Psoas muscle (tissue), 7 donors: ENCODE measurements at regions not wholly inside any gene's neighbourhood (a gene's known extent, or its start where the extent isn't known, plus 50 kb on each side); places are given as distances from the start of the nearest gene placed in this dataset.

Experiments used
- ATAC-seq, 4 donors: fragments of 200-7000 bp; cut with Tn5 transposase; one replicate each; pipeline ENCODE4 v1.9.1; 2020; ENCODE audit warnings: moderate library complexity in 3 of 4, mild to moderate bottlenecking in 2 of 4
- DNase-seq, 2 donors: peaks; one replicate each; pipeline ENCODE4 v3.0.0-alpha.2; 2020
- H3K27ac ChIP-seq: fragments of 200-600 bp; one replicate; pipeline ENCODE4 v1.8.0; 2022
- H3K27me3 ChIP-seq, 3 donors: fragments of 200-600 bp in 1 of 3; one replicate each; pipeline versions ENCODE4 v1.6.1 to v1.8.0; 2013 to 2022; ENCODE audit warnings: low read length in 2 of 3, mild to moderate bottlenecking in 2 of 3, moderate library complexity in 1 of 3; ENCODE audit not compliant: insufficient read depth in 3 of 3
- H3K36me3 ChIP-seq, 2 donors: fragments of 200-600 bp in 1 of 2; one replicate each; pipeline versions ENCODE4 v1.6.1 to v1.8.0; 2013 to 2022; ENCODE audit warnings: low read depth in 1 of 2, mild to moderate bottlenecking in 1 of 2, moderate library complexity in 1 of 2; ENCODE audit not compliant: insufficient read depth in 1 of 2
- H3K4me1 ChIP-seq: fragments of 200-600 bp; one replicate; pipeline ENCODE4 v1.8.0; 2022
- H3K4me3 ChIP-seq: fragments of 200-600 bp; one replicate; pipeline ENCODE4 v1.8.0; 2022; ENCODE audit warnings: mild to moderate bottlenecking
- H3K9me3 ChIP-seq: fragments of 200-600 bp; one replicate; pipeline ENCODE4 v1.8.0; 2022
- WGBS, 3 donors: extraction: QIAGEN DNeasy Blood & Tissue Kit; methylation state at CpG; one replicate each; pipeline versions ENCODE4 v1.1.6 to v1.1.7; 2013; 5-methylcytosine and 5-hydroxymethylcytosine counted together
- intact Hi-C, 2 donors: fragments of 100-400 bp; cut with DNase I; formaldehyde crosslinking; loops; one replicate each; pipeline versions ENCODE4 v1.11.0 to v1.14.2; 2022
- TF ChIP-seq, protein P1 (sequence below): fragments of 200-600 bp; IDR thresholded peaks from one replicate; pipeline ENCODE4 v1.8.0; 2022; ENCODE audit warnings: antibody characterized with exemption
- donor health status: healthy with polysubstance abuse.
- donor health status: DM: no; HTN: no; CAD: no; lungs with moderate emphysema.
- donor health status: Bipolar disorder and iron deficiency.
- donor health status: healthy.
- donor health status: DM: yes; HTN: yes; CAD: no.
- donor health status: DM: no; HTN: no; CAD: no.
- donor health status: DM: yes; HTN: yes; CAD: no.

DNA sequence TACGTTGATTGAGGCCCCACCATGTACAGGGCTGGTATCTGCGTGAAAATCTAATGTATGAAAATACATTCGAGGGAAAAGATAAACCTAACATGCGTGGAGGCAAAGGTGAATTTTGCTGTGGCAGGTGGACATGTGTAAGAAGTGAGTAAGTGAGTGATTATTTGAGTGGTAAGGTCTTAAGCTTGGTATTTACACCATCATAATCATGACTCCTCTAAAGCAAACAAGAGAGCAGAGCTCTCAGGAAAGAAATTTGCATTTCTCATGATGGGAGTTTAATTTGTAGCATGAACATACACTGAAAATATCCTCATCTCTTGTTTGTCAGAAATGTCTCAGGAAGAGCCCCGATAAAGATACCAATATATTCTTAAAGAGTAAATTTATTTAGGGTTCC lies 260.6 kb downstream of the PSAT1 start:
- no peak for ATAC-seq
- H3K4me3 ChIP-seq, result no peak overlapping the region
- intact Hi-C loops, result no loop called here
- no peaks in the 10 kb centered on the region for H3K36me3 ChIP-seq
- no peaks in the 10 kb centered on the region for H3K27me3 ChIP-seq
- H3K4me1 ChIP-seq, result no peaks in the 10 kb centered on the region
- DNase-seq, result no peak
- H3K9me3 ChIP-seq, result no peaks in the 10 kb centered on the region
- TF ChIP-seq, protein P1, sequence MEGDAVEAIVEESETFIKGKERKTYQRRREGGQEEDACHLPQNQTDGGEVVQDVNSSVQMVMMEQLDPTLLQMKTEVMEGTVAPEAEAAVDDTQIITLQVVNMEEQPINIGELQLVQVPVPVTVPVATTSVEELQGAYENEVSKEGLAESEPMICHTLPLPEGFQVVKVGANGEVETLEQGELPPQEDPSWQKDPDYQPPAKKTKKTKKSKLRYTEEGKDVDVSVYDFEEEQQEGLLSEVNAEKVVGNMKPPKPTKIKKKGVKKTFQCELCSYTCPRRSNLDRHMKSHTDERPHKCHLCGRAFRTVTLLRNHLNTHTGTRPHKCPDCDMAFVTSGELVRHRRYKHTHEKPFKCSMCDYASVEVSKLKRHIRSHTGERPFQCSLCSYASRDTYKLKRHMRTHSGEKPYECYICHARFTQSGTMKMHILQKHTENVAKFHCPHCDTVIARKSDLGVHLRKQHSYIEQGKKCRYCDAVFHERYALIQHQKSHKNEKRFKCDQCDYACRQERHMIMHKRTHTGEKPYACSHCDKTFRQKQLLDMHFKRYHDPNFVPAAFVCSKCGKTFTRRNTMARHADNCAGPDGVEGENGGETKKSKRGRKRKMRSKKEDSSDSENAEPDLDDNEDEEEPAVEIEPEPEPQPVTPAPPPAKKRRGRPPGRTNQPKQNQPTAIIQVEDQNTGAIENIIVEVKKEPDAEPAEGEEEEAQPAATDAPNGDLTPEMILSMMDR, result no peak
- no peak overlapping the region for H3K27ac ChIP-seq
- 88 to 93% (median 90%) methylated on average over 5 of the region's 5 CpGs for WGBS, 3 donors

DNA sequence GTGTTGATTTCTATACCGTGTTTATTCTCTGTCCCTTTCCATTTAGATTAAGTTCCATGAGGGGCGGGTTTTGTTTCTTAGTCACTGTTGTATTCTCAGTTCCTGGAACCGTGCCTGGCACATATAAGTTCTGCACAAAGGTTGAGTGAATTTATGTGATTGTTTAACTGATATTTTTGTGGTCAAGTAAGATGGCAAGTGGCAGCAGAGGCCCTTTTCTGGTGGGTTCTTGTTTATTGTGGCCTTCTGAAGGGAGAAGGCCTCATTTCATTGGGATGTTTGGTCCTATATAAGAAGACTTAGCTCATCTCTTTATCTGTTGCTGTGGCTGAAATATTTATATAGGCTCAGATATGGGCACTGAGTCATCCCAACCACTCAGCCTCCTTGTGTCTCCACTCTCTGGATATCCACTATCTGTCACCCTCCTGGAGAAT lies 262.5 kb downstream of the PSAT1 start:
- Histone ChIP-seq H3K9me3 (no peaks in the 10 kb centered on the region), H3K4me3 (no peak overlapping the region), H3K4me1 (no peaks in the 10 kb centered on the region), H3K36me3 (no peaks in the 10 kb centered on the region), H3K27ac (no peak overlapping the region), H3K27me3 (no peaks in the 10 kb centered on the region)
- DNase-seq, result no peak
- no peak for ATAC-seq
- intact Hi-C loops, result no loop called here
- 67 to 88% (median 78%) methylated on average over 3 of the region's 3 CpGs for WGBS, 3 donors
- TF ChIP-seq, protein P1, result no peak

DNA sequence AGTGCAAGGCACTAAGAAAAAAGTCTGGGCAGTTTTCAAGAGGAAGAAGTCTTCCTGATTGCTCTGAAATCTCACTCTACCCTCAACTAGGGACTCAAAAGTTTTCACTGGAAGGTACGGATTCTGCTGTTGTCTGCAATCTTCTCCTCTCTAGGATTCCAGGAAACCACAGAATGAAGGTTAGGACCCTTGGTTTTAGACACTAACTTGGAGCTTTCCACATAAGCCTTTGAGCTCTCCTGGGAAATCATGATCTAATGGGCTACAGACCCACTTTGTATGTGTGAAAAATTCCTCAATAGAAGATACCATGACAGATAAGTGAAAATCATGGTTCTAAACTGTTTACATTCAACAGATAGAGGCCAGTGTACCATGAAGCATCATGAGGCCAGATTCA lies 265.1 kb downstream of the PSAT1 start:
- H3K36me3 ChIP-seq, result no peaks in the 10 kb centered on the region
- no peaks in the 10 kb centered on the region for H3K27me3 ChIP-seq
- ATAC-seq (no peak), DNase-seq (no peak)
- H3K4me3 ChIP-seq, result no peak overlapping the region
- no peak overlapping the region for H3K27ac ChIP-seq
- intact Hi-C loops, result no loop called here
- H3K4me1 ChIP-seq, result no peaks in the 10 kb centered on the region
- 73 to 83% (median 82%) methylated on average over 1 of the region's 1 CpG for WGBS, 3 donors
- no peaks in the 10 kb centered on the region for H3K9me3 ChIP-seq
- TF ChIP-seq, protein P1, result no peak

DNA sequence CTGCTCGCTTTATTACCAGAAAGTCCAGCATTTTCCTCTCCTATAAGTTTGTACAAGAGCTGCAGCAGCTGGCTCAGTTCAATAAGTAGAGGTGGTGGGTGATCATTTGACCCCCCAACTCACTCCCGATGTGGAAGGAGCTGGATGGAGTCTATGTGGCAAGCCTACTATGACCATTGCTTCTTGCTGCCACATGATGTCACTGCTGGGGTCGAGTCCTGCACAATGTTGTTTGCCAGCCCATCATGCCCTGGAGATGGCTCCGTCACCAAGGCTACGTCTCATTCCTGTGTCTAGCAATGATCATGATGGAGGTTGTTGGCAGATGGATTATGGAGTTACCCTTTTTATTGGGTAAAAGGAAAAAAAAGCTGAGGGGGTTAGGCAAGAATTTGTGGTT lies 266.3 kb downstream of the PSAT1 start:
- Histone ChIP-seq H3K4me1 (no peaks in the 10 kb centered on the region), H3K9me3 (no peaks in the 10 kb centered on the region), H3K4me3 (no peak overlapping the region), H3K27ac (no peak overlapping the region), H3K27me3 (no peaks in the 10 kb centered on the region), H3K36me3 (no peaks in the 10 kb centered on the region)
- DNase-seq (no peak), ATAC-seq (no peak)
- intact Hi-C loops, result no loop called here
- TF ChIP-seq, protein P1, result no peak
- 74 to 87% (median 79%) methylated on average over 5 of the region's 5 CpGs for WGBS, 3 donors

DNA sequence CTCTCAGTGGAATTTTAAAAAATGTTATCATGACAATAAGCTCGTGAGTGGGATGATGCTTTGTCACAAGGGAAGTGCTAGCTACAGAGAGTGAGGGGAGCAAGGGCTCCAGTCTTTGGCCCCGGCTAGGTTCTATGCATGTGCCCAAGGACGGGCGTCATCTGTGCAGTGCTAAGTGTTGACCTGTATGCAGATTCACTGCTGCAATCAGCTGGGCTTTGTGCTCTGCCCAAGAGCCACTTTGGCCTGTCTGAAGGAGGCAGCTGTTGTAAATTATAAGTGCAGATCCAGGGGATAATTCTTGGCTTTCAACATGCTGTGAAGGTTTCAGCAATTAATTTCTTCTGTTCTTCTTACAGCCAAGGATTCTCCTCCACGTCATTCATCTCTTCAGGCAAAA lies 268.6 kb downstream of the PSAT1 start:
- no peak for ATAC-seq
- 30 to 61% (median 39%) methylated on average over 5 of the region's 5 CpGs for WGBS, 3 donors
- no peak overlapping the region for H3K4me3 ChIP-seq
- H3K27me3 ChIP-seq, result no peaks in the 10 kb centered on the region
- intact Hi-C loops, result no loop called here
- no peak for DNase-seq
- H3K27ac ChIP-seq, result no peak overlapping the region
- TF ChIP-seq, protein P1, result no peak
- no peaks in the 10 kb centered on the region for H3K36me3 ChIP-seq
- no peaks in the 10 kb centered on the region for H3K9me3 ChIP-seq
- no peaks in the 10 kb centered on the region for H3K4me1 ChIP-seq
